KBM-7 (cell line): ENCODE measurements at regions not wholly inside any gene's neighbourhood (a gene's known extent, or its start where the extent isn't known, plus 50 kb on each side); places are given as distances from the start of the nearest gene placed in this dataset.

ENCODE experiments used
- DNase-seq: peaks from one replicate; pipeline ENCODE4 v3.0.0-alpha.2; 2015
- in situ Hi-C: fragments of 300-500 bp; cut with MboI; formaldehyde crosslinking; loops from 2 replicates; pipeline ENCODE4 v1.14.3; 2020; ENCODE audit warnings: low sequenced_read_pairs, low pct_unique_long_range_greater_than_20kb, mixed read lengths

DNA sequence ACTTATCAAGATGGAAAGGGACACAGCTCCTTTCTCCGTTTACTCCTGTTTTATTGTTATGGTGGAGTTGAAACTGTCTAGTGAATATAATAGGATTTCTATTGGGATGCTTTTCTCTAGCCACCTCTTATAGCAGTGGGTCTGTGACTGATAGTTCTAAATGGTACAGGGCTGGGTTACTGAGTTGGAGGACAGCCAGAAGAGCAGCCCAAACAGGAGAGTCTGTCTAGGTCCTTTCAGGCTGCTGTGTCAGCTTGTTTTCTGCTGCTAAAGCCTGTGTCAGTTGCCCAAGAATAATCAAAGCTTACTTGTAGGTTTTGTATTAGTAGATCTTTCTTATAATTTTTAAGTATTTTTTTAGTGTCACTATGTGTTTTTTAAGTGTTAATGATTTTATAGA is 356.0 kb upstream of the SEMA6A start:
- in situ Hi-C loops: no loop called here

DNA sequence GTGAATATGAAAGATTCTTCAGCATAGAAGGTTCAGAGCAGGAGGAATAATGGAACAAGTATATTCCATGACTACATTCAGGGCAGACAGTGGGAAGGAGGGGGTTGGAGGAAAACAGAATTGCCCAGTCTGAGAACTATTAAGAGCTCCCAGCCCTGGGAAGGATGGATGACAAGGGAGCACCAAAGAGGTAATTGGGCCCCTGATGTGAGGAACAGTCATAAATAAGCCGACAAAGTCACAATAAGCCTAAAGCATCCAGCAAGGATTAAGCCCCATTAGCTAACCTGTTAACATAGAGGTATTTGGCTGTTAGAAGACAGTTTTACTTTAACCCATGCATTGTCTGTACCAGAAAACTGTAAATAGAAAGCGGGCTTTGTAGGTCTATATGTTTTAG is 348.7 kb upstream of the SEMA6A start:
- DNase-seq: no peak
- in situ Hi-C loops: no loop called here

More for the DNA sequence above, 356.0 kb upstream of the SEMA6A start:
- no peak for DNase-seq

GRCh38 chr5:116922532-116922931 is 347.9 kb upstream of the SEMA6A start:
- no peak for DNase-seq
- in situ Hi-C loops: no loop called here

DNA sequence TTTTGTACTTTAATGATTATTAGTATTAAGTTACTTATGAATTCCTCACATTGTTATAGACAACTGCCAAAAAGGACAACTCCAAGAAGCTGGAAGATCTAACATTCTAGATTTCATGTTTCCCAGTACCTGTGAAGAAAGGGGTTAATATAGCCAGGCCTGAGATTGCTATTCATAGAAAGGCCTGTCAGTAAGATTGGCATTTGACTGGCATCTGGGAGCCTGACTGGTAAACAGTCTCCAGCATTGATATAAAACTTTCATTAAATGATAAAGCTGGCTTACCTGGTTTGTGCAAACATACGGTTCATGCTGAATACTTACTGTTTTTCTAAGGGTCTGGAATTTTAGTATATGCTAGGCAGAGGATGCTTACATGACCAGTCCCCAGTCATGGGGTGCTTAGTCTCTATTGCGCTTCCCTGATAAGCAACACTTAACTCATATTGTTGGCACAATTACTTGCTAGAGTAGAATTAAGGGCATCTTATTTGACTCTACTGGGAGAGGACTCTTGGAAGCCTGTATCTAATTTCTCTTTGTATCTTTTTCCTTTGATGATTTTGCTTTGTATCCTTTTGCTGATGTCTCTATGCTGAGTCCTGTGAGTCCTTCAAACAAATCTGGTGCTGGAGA is 340.4 kb upstream of the SEMA6A start:
- in situ Hi-C loops: no loop called here
- DNase-seq: no peak

GRCh38 chr5:116912221-116912620 is 337.6 kb upstream of the SEMA6A start:
- no peak for DNase-seq
- in situ Hi-C loops: no loop called here

DNA sequence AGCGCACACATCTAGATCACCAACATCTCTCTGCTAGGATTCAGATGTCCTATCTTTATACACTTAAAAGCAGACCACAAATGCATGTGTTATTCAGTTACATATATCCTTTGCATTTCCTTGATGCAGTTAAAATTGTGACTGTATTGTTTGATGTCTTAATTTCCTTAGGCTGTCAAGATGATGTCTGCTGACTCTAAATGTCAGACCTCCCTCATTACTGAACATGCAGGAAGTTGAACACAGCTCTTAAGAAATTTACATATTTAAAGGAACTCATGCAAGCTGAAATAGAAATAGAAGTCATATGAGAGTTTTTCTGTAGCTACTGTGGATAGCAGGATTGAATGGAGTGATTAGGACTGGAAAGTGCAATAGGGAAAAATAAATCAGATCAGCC is 336.5 kb upstream of the SEMA6A start:
- in situ Hi-C loops: no loop called here
- no peak for DNase-seq

GRCh38 chr5:116908537-116908936 is 333.9 kb upstream of the SEMA6A start:
- in situ Hi-C loops: no loop called here
- DNase-seq: no peak

DNA sequence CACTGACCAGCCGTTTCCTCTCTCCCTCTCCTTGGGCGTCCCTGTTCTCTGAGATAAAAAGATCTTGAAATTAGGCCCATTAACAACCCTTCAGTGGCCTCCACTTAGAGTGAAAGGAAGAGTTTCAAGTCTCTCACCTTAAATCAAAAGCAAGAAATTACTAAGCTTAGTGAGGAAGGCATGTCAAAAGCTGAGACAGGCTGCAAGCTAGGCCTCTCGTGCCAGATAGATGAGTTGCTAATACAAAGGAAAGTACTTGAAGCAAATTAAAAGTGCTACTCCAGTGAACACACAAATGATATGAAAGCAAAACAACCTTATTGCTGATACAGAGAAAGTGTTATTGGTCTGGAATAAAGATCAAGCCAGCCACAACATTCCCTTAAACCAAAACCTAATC is 331.3 kb upstream of the SEMA6A start:
- DNase-seq: no peak
- in situ Hi-C loops: no loop called here

- in situ Hi-C loops: no loop called here
- no peak for DNase-seq
Measured at GRCh38 chr5:116900793-116901192, 326.2 kb upstream of the SEMA6A start.

DNA sequence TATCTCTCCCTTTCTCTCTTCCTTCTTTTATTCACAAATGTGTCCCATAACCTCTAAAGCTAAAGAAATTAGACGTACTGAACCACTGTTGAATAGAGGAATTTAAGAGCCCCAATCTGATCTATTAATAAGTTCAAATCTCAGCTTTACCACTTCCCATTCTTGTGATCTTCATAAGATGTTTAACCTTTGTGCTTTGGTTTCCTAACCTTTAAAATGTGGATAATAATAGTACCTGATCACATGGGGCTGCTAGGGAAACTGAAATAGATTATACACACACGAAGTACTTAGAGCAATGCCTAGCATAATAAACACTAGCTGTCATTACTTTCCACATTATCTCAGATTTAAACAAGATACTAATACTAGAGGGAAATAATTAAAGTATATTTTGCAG is 324.3 kb upstream of the SEMA6A start:
- no peak for DNase-seq
- in situ Hi-C loops: no loop called here

GRCh38 chr5:116897291-116897690 is 322.7 kb upstream of the SEMA6A start:
- no peak for DNase-seq
- in situ Hi-C loops: no loop called here

DNA sequence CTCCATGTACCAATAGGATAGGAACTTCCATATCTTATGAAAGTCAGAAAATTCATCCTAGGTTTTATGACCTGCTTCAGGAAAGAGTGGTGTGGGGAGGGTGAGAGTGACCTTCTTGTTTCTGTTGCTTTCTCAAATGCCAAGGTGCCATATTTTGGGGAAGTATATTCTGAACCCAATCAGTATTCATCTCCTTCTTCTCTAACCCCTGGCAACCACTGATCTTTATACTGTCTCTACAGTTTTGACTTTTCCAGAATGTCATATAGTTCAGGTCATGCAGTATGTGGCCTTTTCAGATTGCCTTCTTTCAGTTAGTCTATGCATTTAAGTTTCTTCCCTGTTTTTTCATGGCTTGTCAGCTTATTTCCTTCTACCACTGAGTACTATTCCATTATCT is 321.4 kb upstream of the SEMA6A start:
- no peak for DNase-seq
- in situ Hi-C loops: no loop called here

GRCh38 chr5:116892993-116893392 is 318.4 kb upstream of the SEMA6A start:
- no peak for DNase-seq
- in situ Hi-C loops: no loop called here

DNA sequence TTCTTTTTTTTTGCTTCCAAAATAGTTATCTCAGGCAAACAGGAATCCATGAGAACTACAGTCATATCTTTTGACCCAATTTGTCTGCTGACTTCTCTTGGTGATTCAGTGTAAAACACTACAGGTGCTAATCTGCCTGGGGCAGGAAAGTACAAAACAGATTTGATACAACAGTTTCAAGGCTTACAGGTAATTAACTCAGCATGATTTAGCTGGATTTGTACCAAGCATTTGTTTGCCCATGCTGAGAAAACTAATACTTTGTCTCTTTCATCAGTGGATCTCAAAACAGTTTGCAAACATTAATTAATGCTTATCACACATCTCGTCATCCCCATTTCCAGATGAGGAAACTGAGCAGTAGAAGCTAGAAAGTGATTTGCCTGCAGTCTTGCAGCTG is 312.5 kb upstream of the SEMA6A start:
- in situ Hi-C loops: no loop called here
- DNase-seq: no peak

GRCh38 chr5:116885825-116886224 is 311.2 kb upstream of the SEMA6A start:
- in situ Hi-C loops: no loop called here
- DNase-seq: no peak

GRCh38 chr5:116883875-116884274 is 309.3 kb upstream of the SEMA6A start:
- no peak for DNase-seq
- in situ Hi-C loops: no loop called here

GRCh38 chr5:116881921-116882531 is 307.4 kb upstream of the SEMA6A start:
- no peak for DNase-seq
- in situ Hi-C loops: no loop called here

DNA sequence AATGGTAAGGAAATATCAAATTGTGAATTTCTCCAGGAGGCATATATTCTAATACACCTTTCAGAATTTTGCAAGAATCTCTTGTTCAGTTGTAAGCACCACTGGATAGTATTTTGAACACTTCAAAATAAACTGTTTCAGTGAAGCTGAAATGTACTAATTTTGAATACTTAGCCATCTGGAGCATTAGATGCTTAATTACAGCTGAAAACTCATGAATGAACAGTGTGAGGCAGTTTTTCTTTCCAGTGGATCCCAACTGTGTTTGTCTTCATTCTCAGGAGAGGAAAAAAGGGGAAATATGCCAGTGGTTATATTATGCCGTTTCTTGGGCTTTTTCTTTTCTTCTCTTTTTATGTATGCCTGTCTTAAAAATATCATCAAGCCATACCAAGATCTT is 306.0 kb upstream of the SEMA6A start:
- in situ Hi-C loops: no loop called here
- DNase-seq: no peak

DNA sequence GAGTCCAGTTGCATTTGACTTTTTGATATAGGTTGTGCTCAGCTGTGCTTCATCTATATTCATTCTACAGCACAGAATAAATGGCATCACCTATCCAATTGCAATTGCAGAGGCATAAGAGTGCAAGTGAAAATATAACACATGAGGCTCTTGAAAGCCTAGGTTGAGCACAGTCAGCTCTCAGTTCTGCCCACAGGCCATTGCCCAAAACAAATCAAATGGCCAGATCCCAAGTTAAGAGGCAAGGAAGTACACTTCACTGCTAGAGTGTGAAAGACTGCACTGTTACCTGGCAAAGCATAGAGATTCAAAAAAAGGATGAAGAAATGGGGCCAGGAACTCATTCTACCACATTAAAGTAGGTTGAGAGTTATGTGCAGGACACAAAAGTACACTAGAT is 305.5 kb upstream of the SEMA6A start:
- no peak for DNase-seq
- in situ Hi-C loops: no loop called here

GRCh38 chr5:116876240-116876840 is 301.7 kb upstream of the SEMA6A start:
- in situ Hi-C loops: no loop called here
- no peak for DNase-seq

GRCh38 chr5:116872986-116873385 is 298.4 kb upstream of the SEMA6A start:
- in situ Hi-C loops: no loop called here

More at GRCh38 chr5:116872986-116873385, 298.4 kb upstream of the SEMA6A start:
- DNase-seq: no peak
